ENCODE measurements at regions not wholly inside any gene's neighbourhood (a gene's known extent, or its start where the extent isn't known, plus 50 kb on each side); places are given as distances from the start of the nearest gene placed in this dataset.

DNA sequence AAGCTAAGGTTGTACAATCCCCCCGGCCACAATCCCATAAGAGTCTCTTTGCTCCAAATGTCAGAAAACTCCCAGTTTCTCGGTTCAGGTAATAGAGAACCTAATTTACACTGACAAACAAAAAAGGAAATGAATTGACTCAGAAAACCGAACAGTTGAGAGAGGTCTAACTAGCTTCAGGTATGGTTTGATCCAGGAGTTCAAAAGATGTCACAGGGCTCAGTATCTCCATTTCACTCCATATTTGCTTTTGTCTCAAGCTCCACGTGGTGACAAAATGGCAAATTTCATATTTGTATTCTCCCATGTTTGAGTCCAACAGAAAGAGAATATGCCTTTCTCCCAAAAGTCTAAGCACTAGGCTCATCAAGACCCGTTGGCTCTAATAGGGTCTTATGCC, 117.4 kb downstream of the AXIN2 start:
- no peak overlapping the region for H3K27ac Mint-ChIP-seq
- H3K9me3 Mint-ChIP-seq = peaks cover under 1% of the 10 kb centered on the region; the same call in 1 of the 3 replicates
- Histone ChIP-seq H3K4me1 (ENCODE audit: insufficient read depth) (no peaks in the 10 kb centered on the region), H3K79me2 (replicated peaks; ENCODE audit: insufficient read depth) (no peaks in the 10 kb centered on the region), H3K27ac (ENCODE audit: low read depth) (no peak overlapping the region), H3K9me2 (ENCODE audit: insufficient read depth) (peaks cover 16% of the 10 kb centered on the region; the same call in 1 of the 2 replicates), H3K36me3 (ENCODE audit: insufficient read depth) (no peaks in the 10 kb centered on the region), H3K4me3 (no peak overlapping the region), H2AFZ (no peak overlapping the region), H3K4me2 (no peak overlapping the region), H3K27me3 (ENCODE audit: insufficient read depth) (no peaks in the 10 kb centered on the region), H4K20me1 (replicated peaks; ENCODE audit: insufficient read depth) (no peaks in the 10 kb centered on the region), H3F3A (replicated peaks; ENCODE audit: low read depth) (no peaks in the 10 kb centered on the region)
- peaks cover 4% of the 10 kb centered on the region for H3K27me3 Mint-ChIP-seq (ENCODE audit: insufficient read depth, low read depth, poor library complexity)
- no peak for TF ChIP-seq NANOG (IDR thresholded peaks at IDR 0.05; ENCODE audit: borderline replicate concordance)
- TF ChIP-seq, protein P1, sequence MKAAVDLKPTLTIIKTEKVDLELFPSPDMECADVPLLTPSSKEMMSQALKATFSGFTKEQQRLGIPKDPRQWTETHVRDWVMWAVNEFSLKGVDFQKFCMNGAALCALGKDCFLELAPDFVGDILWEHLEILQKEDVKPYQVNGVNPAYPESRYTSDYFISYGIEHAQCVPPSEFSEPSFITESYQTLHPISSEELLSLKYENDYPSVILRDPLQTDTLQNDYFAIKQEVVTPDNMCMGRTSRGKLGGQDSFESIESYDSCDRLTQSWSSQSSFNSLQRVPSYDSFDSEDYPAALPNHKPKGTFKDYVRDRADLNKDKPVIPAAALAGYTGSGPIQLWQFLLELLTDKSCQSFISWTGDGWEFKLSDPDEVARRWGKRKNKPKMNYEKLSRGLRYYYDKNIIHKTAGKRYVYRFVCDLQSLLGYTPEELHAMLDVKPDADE (IDR thresholded peaks at IDR 0.05) = no peak
- TF ChIP-seq EZH2phosphoT487 (IDR thresholded peaks at IDR 0.05; ENCODE audit: unreplicated experiment) = no peak
- no peak for TF ChIP-seq POLR2AphosphoS5 (IDR thresholded peaks at IDR 0.05; ENCODE audit: low read depth)
- TF ChIP-seq, protein P2, sequence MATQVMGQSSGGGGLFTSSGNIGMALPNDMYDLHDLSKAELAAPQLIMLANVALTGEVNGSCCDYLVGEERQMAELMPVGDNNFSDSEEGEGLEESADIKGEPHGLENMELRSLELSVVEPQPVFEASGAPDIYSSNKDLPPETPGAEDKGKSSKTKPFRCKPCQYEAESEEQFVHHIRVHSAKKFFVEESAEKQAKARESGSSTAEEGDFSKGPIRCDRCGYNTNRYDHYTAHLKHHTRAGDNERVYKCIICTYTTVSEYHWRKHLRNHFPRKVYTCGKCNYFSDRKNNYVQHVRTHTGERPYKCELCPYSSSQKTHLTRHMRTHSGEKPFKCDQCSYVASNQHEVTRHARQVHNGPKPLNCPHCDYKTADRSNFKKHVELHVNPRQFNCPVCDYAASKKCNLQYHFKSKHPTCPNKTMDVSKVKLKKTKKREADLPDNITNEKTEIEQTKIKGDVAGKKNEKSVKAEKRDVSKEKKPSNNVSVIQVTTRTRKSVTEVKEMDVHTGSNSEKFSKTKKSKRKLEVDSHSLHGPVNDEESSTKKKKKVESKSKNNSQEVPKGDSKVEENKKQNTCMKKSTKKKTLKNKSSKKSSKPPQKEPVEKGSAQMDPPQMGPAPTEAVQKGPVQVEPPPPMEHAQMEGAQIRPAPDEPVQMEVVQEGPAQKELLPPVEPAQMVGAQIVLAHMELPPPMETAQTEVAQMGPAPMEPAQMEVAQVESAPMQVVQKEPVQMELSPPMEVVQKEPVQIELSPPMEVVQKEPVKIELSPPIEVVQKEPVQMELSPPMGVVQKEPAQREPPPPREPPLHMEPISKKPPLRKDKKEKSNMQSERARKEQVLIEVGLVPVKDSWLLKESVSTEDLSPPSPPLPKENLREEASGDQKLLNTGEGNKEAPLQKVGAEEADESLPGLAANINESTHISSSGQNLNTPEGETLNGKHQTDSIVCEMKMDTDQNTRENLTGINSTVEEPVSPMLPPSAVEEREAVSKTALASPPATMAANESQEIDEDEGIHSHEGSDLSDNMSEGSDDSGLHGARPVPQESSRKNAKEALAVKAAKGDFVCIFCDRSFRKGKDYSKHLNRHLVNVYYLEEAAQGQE (IDR thresholded peaks at IDR 0.05; ENCODE audit: unreplicated experiment) = no peak
- TF ChIP-seq ZNF114 (CRISPR knock-in tag; IDR thresholded peaks at IDR 0.05) = no peak
- TF ChIP-seq, protein P3, sequence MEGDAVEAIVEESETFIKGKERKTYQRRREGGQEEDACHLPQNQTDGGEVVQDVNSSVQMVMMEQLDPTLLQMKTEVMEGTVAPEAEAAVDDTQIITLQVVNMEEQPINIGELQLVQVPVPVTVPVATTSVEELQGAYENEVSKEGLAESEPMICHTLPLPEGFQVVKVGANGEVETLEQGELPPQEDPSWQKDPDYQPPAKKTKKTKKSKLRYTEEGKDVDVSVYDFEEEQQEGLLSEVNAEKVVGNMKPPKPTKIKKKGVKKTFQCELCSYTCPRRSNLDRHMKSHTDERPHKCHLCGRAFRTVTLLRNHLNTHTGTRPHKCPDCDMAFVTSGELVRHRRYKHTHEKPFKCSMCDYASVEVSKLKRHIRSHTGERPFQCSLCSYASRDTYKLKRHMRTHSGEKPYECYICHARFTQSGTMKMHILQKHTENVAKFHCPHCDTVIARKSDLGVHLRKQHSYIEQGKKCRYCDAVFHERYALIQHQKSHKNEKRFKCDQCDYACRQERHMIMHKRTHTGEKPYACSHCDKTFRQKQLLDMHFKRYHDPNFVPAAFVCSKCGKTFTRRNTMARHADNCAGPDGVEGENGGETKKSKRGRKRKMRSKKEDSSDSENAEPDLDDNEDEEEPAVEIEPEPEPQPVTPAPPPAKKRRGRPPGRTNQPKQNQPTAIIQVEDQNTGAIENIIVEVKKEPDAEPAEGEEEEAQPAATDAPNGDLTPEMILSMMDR (conservative IDR thresholded peaks at IDR 0.05; ENCODE audit: low read depth in 2 of 2) = no peak
- no peak for TF ChIP-seq JUNB (IDR thresholded peaks at IDR 0.05; ENCODE audit: unreplicated experiment)
- TF ChIP-seq EZH2 (IDR thresholded peaks at IDR 0.05; ENCODE audit: low read depth, unreplicated experiment) = no peak
- no peak for TF ChIP-seq ZNF331 (CRISPR knock-in tag; IDR thresholded peaks at IDR 0.05; ENCODE audit: low read depth)
- TF ChIP-seq, protein P4, sequence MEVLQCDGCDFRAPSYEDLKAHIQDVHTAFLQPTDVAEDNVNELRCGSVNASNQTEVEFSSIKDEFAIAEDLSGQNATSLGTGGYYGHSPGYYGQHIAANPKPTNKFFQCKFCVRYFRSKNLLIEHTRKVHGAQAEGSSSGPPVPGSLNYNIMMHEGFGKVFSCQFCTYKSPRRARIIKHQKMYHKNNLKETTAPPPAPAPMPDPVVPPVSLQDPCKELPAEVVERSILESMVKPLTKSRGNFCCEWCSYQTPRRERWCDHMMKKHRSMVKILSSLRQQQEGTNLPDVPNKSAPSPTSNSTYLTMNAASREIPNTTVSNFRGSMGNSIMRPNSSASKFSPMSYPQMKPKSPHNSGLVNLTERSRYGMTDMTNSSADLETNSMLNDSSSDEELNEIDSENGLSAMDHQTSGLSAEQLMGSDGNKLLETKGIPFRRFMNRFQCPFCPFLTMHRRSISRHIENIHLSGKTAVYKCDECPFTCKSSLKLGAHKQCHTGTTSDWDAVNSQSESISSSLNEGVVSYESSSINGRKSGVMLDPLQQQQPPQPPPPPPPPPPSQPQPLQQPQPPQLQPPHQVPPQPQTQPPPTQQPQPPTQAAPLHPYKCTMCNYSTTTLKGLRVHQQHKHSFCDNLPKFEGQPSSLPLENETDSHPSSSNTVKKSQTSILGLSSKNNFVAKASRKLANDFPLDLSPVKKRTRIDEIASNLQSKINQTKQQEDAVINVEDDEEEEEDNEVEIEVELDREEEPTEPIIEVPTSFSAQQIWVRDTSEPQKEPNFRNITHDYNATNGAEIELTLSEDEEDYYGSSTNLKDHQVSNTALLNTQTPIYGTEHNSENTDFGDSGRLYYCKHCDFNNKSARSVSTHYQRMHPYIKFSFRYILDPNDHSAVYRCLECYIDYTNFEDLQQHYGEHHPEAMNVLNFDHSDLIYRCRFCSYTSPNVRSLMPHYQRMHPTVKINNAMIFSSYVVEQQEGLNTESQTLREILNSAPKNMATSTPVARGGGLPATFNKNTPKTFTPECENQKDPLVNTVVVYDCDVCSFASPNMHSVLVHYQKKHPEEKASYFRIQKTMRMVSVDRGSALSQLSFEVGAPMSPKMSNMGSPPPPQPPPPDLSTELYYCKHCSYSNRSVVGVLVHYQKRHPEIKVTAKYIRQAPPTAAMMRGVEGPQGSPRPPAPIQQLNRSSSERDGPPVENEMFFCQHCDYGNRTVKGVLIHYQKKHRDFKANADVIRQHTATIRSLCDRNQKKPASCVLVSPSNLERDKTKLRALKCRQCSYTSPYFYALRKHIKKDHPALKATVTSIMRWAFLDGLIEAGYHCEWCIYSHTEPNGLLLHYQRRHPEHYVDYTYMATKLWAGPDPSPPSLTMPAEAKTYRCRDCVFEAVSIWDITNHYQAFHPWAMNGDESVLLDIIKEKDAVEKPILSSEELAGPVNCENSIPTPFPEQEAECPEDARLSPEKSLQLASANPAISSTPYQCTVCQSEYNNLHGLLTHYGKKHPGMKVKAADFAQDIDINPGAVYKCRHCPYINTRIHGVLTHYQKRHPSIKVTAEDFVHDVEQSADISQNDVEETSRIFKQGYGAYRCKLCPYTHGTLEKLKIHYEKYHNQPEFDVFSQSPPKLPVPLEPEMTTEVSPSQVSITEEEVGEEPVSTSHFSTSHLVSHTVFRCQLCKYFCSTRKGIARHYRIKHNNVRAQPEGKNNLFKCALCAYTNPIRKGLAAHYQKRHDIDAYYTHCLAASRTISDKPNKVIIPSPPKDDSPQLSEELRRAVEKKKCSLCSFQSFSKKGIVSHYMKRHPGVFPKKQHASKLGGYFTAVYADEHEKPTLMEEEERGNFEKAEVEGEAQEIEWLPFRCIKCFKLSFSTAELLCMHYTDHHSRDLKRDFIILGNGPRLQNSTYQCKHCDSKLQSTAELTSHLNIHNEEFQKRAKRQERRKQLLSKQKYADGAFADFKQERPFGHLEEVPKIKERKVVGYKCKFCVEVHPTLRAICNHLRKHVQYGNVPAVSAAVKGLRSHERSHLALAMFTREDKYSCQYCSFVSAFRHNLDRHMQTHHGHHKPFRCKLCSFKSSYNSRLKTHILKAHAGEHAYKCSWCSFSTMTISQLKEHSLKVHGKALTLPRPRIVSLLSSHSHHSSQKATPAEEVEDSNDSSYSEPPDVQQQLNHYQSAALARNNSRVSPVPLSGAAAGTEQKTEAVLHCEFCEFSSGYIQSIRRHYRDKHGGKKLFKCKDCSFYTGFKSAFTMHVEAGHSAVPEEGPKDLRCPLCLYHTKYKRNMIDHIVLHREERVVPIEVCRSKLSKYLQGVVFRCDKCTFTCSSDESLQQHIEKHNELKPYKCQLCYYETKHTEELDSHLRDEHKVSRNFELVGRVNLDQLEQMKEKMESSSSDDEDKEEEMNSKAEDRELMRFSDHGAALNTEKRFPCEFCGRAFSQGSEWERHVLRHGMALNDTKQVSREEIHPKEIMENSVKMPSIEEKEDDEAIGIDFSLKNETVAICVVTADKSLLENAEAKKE (CRISPR knock-in tag; IDR thresholded peaks at IDR 0.05) = no peak
- TF ChIP-seq STAT1 (IDR thresholded peaks at IDR 0.05; ENCODE audit: unreplicated experiment) = no peak
- TF ChIP-seq CREB1 (CRISPR knock-in tag; IDR thresholded peaks at IDR 0.05; ENCODE audit: low read depth) = no peak
- H3K4me3 Mint-ChIP-seq = no peak overlapping the region
- ATAC-seq = no peak
- peaks cover 5% of the 10 kb centered on the region; the same call in 2 of the 3 replicates for H3K4me1 Mint-ChIP-seq
- no peaks in the 10 kb centered on the region; the same call in 2 of the 3 replicates for H3K36me3 Mint-ChIP-seq (ENCODE audit: low read depth)
- no peak for DNase-seq (ENCODE audit: low spot score)
